Glutamatergic neuron (in vitro differentiated cells): ENCODE measurements at regions not wholly inside any gene's neighbourhood (a gene's known extent, or its start where the extent isn't known, plus 50 kb on each side); places are given as distances from the start of the nearest gene placed in this dataset.

Source experiments
- DNase-seq: peaks from one replicate; pipeline ENCODE4 v3.0.0; 2022
- H3K27ac Mint-ChIP-seq: one replicate; pipeline ENCODE4 v1.8.0; 2020; ENCODE audit warnings: mild to moderate bottlenecking, mixed read lengths, inconsistent platforms; ENCODE audit not compliant: unreplicated experiment
- H3K27me3 Mint-ChIP-seq: one replicate; pipeline ENCODE4 v1.8.0; 2020; ENCODE audit warnings: mild to moderate bottlenecking, moderate library complexity, mixed read lengths, inconsistent platforms; ENCODE audit not compliant: unreplicated experiment
- H3K36me3 Mint-ChIP-seq: one replicate; pipeline ENCODE4 v1.8.0; 2020; ENCODE audit warnings: mild to moderate bottlenecking, mixed read lengths, inconsistent platforms; ENCODE audit not compliant: unreplicated experiment
- H3K4me1 Mint-ChIP-seq: one replicate; pipeline ENCODE4 v1.8.0; 2020; ENCODE audit warnings: mild to moderate bottlenecking, low read depth, mixed read lengths, inconsistent platforms; ENCODE audit not compliant: unreplicated experiment
- H3K4me3 Mint-ChIP-seq: one replicate; pipeline ENCODE4 v1.8.0; 2020; ENCODE audit warnings: mild to moderate bottlenecking, mixed read lengths, inconsistent platforms; ENCODE audit not compliant: unreplicated experiment
- H3K9me3 Mint-ChIP-seq: one replicate; pipeline ENCODE4 v1.8.0; 2020; ENCODE audit warnings: mild to moderate bottlenecking, moderate library complexity, mixed read lengths, inconsistent platforms; ENCODE audit not compliant: unreplicated experiment
- TF ChIP-seq, protein P1 (sequence below): fragments of 200-600 bp; sonication (generic); IDR thresholded peaks from one replicate; pipeline ENCODE4 v1.5.0; 2021; ENCODE audit not compliant: partially characterized antibody, unreplicated experiment

GRCh38 chr9:88059469-88059868, 78.8 kb downstream of the SPATA31C2 start:
- Mint-ChIP-seq H3K4me1 (no peaks in the 10 kb centered on the region), H3K9me3 (no peaks in the 10 kb centered on the region), H3K4me3 (no peak overlapping the region), H3K36me3 (no peaks in the 10 kb centered on the region), H3K27ac (no peak overlapping the region), H3K27me3 (peaks cover 5% of the 10 kb centered on the region)
- TF ChIP-seq, protein P1, sequence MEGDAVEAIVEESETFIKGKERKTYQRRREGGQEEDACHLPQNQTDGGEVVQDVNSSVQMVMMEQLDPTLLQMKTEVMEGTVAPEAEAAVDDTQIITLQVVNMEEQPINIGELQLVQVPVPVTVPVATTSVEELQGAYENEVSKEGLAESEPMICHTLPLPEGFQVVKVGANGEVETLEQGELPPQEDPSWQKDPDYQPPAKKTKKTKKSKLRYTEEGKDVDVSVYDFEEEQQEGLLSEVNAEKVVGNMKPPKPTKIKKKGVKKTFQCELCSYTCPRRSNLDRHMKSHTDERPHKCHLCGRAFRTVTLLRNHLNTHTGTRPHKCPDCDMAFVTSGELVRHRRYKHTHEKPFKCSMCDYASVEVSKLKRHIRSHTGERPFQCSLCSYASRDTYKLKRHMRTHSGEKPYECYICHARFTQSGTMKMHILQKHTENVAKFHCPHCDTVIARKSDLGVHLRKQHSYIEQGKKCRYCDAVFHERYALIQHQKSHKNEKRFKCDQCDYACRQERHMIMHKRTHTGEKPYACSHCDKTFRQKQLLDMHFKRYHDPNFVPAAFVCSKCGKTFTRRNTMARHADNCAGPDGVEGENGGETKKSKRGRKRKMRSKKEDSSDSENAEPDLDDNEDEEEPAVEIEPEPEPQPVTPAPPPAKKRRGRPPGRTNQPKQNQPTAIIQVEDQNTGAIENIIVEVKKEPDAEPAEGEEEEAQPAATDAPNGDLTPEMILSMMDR = no peak
- no peak for DNase-seq

GRCh38 chr9:88056876-88057275, 81.4 kb downstream of the SPATA31C2 start:
- no peak overlapping the region for H3K4me3 Mint-ChIP-seq

DNA sequence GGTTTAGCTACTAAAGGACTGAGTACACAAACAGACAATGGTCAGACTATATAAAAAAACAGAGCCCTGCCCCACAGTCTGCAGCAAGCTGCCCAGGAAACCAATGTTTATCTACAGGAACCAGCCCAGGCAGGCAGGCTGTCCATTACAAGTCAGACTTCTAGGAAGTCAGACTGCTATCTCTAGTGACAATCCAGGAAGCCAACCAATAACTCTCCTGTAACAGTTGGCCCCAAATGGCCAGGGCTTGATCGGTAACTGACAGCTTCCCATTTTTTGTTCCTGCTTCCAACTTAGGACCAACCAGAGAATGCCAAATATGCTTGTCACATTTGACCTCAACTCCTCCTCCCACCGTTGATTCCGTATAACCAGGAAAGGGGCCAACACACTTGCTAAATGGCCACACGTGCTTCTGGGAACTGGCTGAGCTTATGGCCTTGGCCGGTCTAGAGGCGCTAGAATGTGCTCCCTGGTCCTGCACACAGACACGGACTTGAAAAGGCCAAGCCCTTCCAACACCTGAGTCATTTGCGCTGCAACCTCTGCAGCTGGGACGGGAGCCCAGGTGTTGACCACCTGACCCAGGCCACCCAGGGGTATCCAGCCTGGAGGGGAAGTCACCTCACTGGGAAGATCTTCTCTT, 79.6 kb upstream of the CDK20 start:
- no peak overlapping the region for H3K27ac Mint-ChIP-seq
- H3K36me3 Mint-ChIP-seq = no peaks in the 10 kb centered on the region
- H3K9me3 Mint-ChIP-seq = no peaks in the 10 kb centered on the region
- TF ChIP-seq, protein P1 = no peak
- H3K4me3 Mint-ChIP-seq = no peak overlapping the region
- H3K4me1 Mint-ChIP-seq = peaks cover 5% of the 10 kb centered on the region
- DNase-seq = no peak
- peaks cover 9% of the 10 kb centered on the region for H3K27me3 Mint-ChIP-seq

More at GRCh38 chr9:88056876-88057275, 81.4 kb downstream of the SPATA31C2 start:
- Mint-ChIP-seq H3K4me1 (no peaks in the 10 kb centered on the region), H3K36me3 (no peaks in the 10 kb centered on the region), H3K9me3 (no peaks in the 10 kb centered on the region), H3K27ac (no peak overlapping the region), H3K27me3 (peaks cover 9% of the 10 kb centered on the region)
- no peak for DNase-seq
- TF ChIP-seq, protein P1 = no peak

DNA sequence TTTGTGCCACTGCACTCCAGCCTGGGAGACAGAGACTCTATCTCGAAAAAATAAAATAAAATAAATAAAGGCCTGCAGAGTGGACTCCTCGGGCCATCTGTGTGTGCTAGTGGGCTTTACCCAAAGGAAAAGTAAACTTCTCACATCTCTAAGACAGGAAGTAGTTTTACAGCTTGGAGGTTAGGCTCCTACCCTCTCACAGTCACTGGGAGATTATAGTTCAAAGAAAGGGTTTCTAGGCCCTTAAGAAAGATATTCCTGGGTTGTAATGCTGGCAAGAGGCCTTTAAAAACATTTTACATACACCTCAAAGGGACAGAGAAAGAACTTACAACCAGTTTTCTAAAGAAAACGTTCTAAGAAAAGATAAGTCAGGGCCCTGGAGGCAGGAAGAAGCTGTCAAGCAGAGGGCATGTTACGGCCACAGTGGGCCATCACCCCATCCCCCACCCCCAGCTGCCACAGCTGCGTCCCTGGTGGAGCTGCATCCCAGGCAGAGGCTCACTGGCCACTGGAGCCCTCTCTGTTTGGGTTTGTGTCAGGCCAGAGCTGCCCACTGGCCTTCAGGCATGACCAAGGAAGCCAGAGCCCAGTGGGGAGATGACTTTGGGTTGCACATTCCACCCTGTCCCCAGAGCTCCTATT, 78.1 kb upstream of the CDK20 start:
- H3K27ac Mint-ChIP-seq = no peak overlapping the region
- no peaks in the 10 kb centered on the region for H3K36me3 Mint-ChIP-seq
- peak; percentile 52 for DNase-seq
- no peak overlapping the region for H3K4me3 Mint-ChIP-seq
- H3K27me3 Mint-ChIP-seq = peaks cover 9% of the 10 kb centered on the region
- TF ChIP-seq, protein P1 = no peak
- H3K9me3 Mint-ChIP-seq = no peaks in the 10 kb centered on the region
- H3K4me1 Mint-ChIP-seq = peaks cover 5% of the 10 kb centered on the region

DNA sequence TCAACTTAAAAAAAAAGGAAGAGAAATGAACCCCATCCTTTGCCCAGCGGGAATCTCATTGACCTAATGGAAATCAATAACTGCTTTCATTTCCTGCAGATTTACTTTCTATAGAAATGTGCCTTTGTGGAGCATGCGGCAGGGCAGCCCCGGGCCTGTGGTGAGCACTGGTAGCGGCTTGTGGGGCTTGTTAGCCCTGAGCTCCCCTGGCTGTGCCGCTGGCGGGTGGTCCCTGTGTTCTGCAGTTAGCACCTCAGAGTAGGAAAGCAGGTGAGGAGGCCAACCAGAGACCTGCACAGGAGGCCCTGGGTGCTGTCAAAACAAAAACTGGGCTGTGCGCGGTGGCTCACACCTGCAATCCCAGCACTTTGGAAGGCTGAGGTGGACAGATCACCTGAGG, 76.8 kb upstream of the CDK20 start:
- peak; percentile 41 for DNase-seq
- Mint-ChIP-seq H3K27me3 (peaks cover 6% of the 10 kb centered on the region), H3K36me3 (peaks cover 1% of the 10 kb centered on the region), H3K4me3 (no peak overlapping the region), H3K4me1 (peaks cover 5% of the 10 kb centered on the region), H3K9me3 (no peaks in the 10 kb centered on the region), H3K27ac (no peak overlapping the region)
- TF ChIP-seq, protein P1 = no peak
